ENCODE measurements at regions not wholly inside any gene's neighbourhood (a gene's known extent, or its start where the extent isn't known, plus 50 kb on each side); places are given as distances from the start of the nearest gene placed in this dataset.

GRCh38 chr9:90521811-90522570 lies 120.6 kb downstream of the DIRAS2 start (continued):
- TF ChIP-seq, protein P1, sequence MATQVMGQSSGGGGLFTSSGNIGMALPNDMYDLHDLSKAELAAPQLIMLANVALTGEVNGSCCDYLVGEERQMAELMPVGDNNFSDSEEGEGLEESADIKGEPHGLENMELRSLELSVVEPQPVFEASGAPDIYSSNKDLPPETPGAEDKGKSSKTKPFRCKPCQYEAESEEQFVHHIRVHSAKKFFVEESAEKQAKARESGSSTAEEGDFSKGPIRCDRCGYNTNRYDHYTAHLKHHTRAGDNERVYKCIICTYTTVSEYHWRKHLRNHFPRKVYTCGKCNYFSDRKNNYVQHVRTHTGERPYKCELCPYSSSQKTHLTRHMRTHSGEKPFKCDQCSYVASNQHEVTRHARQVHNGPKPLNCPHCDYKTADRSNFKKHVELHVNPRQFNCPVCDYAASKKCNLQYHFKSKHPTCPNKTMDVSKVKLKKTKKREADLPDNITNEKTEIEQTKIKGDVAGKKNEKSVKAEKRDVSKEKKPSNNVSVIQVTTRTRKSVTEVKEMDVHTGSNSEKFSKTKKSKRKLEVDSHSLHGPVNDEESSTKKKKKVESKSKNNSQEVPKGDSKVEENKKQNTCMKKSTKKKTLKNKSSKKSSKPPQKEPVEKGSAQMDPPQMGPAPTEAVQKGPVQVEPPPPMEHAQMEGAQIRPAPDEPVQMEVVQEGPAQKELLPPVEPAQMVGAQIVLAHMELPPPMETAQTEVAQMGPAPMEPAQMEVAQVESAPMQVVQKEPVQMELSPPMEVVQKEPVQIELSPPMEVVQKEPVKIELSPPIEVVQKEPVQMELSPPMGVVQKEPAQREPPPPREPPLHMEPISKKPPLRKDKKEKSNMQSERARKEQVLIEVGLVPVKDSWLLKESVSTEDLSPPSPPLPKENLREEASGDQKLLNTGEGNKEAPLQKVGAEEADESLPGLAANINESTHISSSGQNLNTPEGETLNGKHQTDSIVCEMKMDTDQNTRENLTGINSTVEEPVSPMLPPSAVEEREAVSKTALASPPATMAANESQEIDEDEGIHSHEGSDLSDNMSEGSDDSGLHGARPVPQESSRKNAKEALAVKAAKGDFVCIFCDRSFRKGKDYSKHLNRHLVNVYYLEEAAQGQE (IDR thresholded peaks at IDR 0.05; ENCODE audit: low read depth, low read length) = no peak

- no peaks in the 10 kb centered on the region for H3K9me3 ChIP-seq
- H2AFZ ChIP-seq (ENCODE audit: low read depth) = no peak overlapping the region
- CTCF ChIA-PET = no interaction called here
- H3K4me1 ChIP-seq (ENCODE audit: control insufficient read depth in 1 of 2, insufficient read depth in 2 of 2, low read depth in 1 of 2, low read length in 1 of 2) = peaks cover 0 to 2% of the 10 kb centered on the region in 2 experiments; a peak in 1 of 4 replicates
- no peak overlapping the region for H3K27ac ChIP-seq (ENCODE audit: low read depth in 2 of 2, low read length in 1 of 2)
- TF ChIP-seq CHD2 (IDR thresholded peaks at IDR 0.05; ENCODE audit: low read length, partially characterized antibody) (no peak), POLR2AphosphoS5 (IDR thresholded peaks at IDR 0.05; ENCODE audit: low read depth, low read length) (no peak), GABPA (IDR thresholded peaks at IDR 0.05; ENCODE audit: low read depth) (no peak), SMC3 (IDR thresholded peaks at IDR 0.05; ENCODE audit: low read depth, low read length) (no peak), PBX3 (IDR thresholded peaks at IDR 0.05) (no peak), JUND (IDR thresholded peaks at IDR 0.05) (no peak), YY1 (IDR thresholded peaks at IDR 0.05; ENCODE audit: low read depth) (no peak), FOXM1 (IDR thresholded peaks at IDR 0.05; ENCODE audit: low read depth) (no peak)
- TF ChIP-seq, protein P1 (IDR thresholded peaks at IDR 0.05; ENCODE audit: low read depth, low read length) = no peak
- TF ChIP-seq, protein P2, sequence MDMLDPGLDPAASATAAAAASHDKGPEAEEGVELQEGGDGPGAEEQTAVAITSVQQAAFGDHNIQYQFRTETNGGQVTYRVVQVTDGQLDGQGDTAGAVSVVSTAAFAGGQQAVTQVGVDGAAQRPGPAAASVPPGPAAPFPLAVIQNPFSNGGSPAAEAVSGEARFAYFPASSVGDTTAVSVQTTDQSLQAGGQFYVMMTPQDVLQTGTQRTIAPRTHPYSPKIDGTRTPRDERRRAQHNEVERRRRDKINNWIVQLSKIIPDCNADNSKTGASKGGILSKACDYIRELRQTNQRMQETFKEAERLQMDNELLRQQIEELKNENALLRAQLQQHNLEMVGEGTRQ (IDR thresholded peaks at IDR 0.05; ENCODE audit: borderline replicate concordance, low read depth, low read length) = no peak
- TF ChIP-seq, protein P3, sequence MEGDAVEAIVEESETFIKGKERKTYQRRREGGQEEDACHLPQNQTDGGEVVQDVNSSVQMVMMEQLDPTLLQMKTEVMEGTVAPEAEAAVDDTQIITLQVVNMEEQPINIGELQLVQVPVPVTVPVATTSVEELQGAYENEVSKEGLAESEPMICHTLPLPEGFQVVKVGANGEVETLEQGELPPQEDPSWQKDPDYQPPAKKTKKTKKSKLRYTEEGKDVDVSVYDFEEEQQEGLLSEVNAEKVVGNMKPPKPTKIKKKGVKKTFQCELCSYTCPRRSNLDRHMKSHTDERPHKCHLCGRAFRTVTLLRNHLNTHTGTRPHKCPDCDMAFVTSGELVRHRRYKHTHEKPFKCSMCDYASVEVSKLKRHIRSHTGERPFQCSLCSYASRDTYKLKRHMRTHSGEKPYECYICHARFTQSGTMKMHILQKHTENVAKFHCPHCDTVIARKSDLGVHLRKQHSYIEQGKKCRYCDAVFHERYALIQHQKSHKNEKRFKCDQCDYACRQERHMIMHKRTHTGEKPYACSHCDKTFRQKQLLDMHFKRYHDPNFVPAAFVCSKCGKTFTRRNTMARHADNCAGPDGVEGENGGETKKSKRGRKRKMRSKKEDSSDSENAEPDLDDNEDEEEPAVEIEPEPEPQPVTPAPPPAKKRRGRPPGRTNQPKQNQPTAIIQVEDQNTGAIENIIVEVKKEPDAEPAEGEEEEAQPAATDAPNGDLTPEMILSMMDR (IDR thresholded peaks at IDR 0.05) = no peak
- H3K27me3 ChIP-seq (ENCODE audit: insufficient read depth) = no peaks in the 10 kb centered on the region
- no peak overlapping the region for H3K4me2 ChIP-seq
- H3K4me3 ChIP-seq (ENCODE audit: low read depth in 2 of 2, low read length in 1 of 2) = no peak overlapping the region
- H3K79me2 ChIP-seq (ENCODE audit: insufficient read depth) = no peaks in the 10 kb centered on the region
- no peaks in the 10 kb centered on the region for H3K36me3 ChIP-seq (replicated peaks in 1 of 2; ENCODE audit: control insufficient read depth in 1 of 2, insufficient read depth in 2 of 2, low read length in 1 of 2)
- no peaks in the 10 kb centered on the region for H3K9me2 ChIP-seq
- POLR2A ChIA-PET = no interaction called here
- peak; percentile 2 for DNase-seq
- no peaks in the 10 kb centered on the region for H3F3A ChIP-seq (replicated peaks; ENCODE audit: insufficient read depth)
- H3K9ac ChIP-seq = no peak overlapping the region
- 22% methylated on average over 1 of the region's 1 CpG for WGBS (ENCODE audit: low lambda C conversion rate)
- H4K20me1 ChIP-seq (ENCODE audit: insufficient read depth) = no peaks in the 10 kb centered on the region
Measured at GRCh38 chr9:90523958-90524357, 118.7 kb downstream of the DIRAS2 start.

All from SK-N-SH (cell line).